Fibroblast of skin of abdomen (primary cell): ENCODE measurements at regions not wholly inside any gene's neighbourhood (a gene's known extent, or its start where the extent isn't known, plus 50 kb on each side); places are given as distances from the start of the nearest gene placed in this dataset.
"Not testable (repeated sequence)": the region's sequence is repeated elsewhere in the genome, so short reads cannot be mapped to it uniquely, and the experiment has no call there.

Experiments used
- DNase-seq: peaks from one replicate; pipeline ENCODE4 v3.0.0-alpha.2; 2013

DNA sequence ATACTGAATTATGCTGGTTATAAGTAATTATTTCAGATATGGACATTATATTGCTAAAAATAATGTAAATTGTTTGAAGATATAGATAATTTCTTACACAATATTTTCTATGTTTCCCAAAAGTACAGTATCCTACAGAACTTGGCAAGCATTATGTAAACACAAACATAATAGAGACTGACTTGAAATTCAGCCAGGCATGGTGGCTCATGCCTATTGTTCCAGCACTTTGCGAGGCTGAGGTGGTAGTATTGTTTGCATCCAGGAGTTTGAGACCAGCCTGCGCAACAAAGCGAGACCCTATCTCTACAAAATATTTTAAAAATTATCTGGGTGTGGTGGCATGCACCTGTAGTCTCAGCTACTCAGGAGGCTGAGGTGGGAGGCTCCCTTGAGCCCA, 1300.5 kb upstream of the DDX18 start:
- DNase-seq = no peak

DNA sequence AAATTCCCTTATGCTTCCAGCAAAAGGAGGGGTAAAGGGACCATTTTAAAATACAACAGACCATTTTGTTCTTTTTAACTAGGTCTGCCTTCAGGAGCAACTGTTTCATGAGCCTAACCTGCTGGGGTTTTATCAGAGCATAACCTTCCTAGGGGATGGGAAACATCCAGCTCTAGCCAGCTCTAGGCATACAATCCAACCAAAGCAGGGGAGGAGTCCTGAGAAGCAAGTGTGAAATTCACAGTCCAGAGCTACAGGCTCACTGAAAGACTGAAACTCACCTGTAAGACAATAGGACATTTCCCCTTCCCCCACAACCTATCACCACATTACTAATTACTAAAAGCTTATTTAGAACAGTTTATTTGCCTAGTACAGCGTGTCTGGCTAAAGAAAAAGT, 1296.6 kb upstream of the DDX18 start:
- DNase-seq = no peak

- no peak for DNase-seq
Measured at GRCh38 chr2:116537811-116538210, 1276.7 kb upstream of the DDX18 start.

- DNase-seq = no peak
Measured at GRCh38 chr2:116545286-116546068, 1269.0 kb upstream of the DDX18 start.

- not testable (repeated sequence) for DNase-seq
Measured at GRCh38 chr2:116552738-116553419, 1261.6 kb upstream of the DDX18 start.

DNA sequence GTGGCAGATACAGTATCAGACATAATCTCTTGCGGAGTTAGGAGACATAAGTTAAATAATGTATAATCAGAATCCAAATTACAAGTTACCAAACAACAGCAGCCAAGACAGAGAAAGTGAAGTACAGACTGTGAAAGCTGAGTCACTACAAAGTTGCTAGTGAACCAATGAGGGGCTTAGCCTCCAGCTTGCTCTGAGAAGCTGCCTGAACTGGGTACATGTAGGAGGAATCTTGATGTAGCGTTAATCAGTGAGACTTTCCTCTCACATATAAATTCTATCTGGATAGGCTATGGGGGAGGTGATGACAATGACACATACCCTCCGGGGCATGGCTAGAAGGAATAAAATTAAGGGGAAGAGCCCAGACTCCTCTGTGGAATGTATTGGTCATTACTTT, 1234.3 kb upstream of the DDX18 start:
- no peak for DNase-seq

- no peak for DNase-seq
Measured at GRCh38 chr2:116582850-116583249, 1231.6 kb upstream of the DDX18 start.

DNA sequence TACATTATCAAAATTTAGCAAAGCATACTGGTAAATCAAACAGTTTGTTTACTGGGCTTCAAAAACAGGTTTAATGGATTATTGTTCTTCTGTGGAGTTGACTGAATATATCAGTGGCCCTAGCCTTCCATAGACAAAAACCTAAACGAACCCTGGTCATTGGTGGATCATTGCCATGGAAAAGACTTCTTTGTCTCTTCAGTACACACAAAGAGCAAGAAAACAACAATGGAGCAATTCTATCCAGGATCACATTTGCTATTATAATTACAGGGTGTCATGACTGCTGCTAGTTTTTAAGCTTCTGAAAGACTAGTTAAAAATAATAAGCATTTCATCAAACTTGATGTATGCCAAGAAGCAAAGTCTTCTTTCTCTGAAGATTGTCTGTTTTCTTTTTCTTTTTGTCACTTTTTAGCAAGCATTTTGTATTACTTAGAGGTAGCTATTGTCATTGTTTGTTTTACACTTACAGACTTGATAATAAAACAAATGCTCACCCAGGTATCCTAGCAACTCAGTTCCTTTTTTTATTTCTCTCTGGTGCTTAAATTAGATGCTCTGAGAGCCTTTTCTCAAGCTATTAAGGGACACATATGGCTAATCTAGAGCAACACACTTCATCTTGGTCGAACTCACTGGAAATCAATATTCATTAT, 1228.7 kb upstream of the DDX18 start:
- DNase-seq = no peak

GRCh38 chr2:116586328-116586689, 1228.2 kb upstream of the DDX18 start:
- no peak for DNase-seq
